Loucy (cell line): ENCODE measurements at regions not wholly inside any gene's neighbourhood (a gene's known extent, or its start where the extent isn't known, plus 50 kb on each side); places are given as distances from the start of the nearest gene placed in this dataset.

Source experiments
- EZH2phosphoT487 ChIP-seq: fragments of 200-600 bp; IDR thresholded peaks from 2 replicates; pipeline ENCODE4 v1.6.1; 2018; ENCODE audit warnings: antibody characterized with exemption, mild to moderate bottlenecking, moderate library complexity, borderline replicate concordance
- TF ChIP-seq, protein P1 (sequence below): fragments of 200-600 bp; sonication (generic); conservative IDR thresholded peaks from 2 replicates; pipeline ENCODE4 v1.5.1; 2014; ENCODE audit warnings: mild to moderate bottlenecking, antibody characterized with exemption, low read length

DNA sequence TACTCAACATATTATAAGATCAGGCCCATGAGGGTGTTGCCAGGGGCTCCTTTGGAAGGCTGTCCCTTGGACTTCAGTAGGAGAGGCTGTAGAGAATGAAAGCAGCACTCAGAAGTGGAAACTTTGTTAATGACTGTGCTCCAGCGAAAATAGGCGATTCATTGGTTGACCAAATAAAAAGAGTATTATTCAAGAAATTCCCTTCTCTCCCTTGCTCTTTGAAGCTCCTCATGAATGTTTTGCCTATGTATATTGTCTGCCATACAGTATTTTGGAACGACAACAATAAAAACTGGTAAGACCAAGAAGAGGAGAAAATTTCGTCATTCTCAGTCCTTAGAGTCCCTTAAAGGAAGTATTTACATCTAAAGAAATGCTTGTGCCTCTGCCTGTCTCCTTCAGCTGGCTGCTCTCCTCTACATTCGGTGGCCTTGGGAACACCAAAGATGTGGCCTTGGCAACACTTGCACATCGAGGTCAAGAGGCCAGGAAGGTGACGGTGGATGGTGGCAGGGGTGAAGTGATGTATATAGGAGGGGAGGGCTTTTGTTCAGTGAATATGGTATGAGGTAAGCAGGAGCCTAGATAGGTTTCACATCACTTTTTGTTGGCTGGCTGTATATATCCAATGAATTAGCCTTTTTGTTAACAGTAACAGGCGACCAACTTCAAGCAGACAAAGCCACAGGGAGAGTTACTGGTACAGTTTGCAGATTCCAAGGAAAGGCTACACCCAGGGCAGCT is 95.0 kb upstream of the ACTBL2 start:
- TF ChIP-seq, protein P1, sequence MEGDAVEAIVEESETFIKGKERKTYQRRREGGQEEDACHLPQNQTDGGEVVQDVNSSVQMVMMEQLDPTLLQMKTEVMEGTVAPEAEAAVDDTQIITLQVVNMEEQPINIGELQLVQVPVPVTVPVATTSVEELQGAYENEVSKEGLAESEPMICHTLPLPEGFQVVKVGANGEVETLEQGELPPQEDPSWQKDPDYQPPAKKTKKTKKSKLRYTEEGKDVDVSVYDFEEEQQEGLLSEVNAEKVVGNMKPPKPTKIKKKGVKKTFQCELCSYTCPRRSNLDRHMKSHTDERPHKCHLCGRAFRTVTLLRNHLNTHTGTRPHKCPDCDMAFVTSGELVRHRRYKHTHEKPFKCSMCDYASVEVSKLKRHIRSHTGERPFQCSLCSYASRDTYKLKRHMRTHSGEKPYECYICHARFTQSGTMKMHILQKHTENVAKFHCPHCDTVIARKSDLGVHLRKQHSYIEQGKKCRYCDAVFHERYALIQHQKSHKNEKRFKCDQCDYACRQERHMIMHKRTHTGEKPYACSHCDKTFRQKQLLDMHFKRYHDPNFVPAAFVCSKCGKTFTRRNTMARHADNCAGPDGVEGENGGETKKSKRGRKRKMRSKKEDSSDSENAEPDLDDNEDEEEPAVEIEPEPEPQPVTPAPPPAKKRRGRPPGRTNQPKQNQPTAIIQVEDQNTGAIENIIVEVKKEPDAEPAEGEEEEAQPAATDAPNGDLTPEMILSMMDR, result no peak
- no peak for TF ChIP-seq EZH2phosphoT487
